IMR-90 (cell line): ENCODE measurements at regions not wholly inside any gene's neighbourhood (a gene's known extent, or its start where the extent isn't known, plus 50 kb on each side); places are given as distances from the start of the nearest gene placed in this dataset.

Source experiments
- ATAC-seq: fragments of 200-7000 bp; cut with Tn5 transposase; 2 replicates; pipeline ENCODE4 v1.9.1; 2020; ENCODE audit warnings: low read depth, mild to moderate bottlenecking, moderate library complexity
- BruUV-seq: library from RNA; stranded (reverse); fragments of 400-500 nt; replicated peaks from 2 replicates; lab custom pipeline; 2021; lab: Mats Ljungman, UMichigan
- CTCF ChIA-PET: fragments of 300-600 bp; formaldehyde crosslinking; extraction: SDS; loops from one replicate; lab custom pipeline; 2021; ENCODE audit warnings: antibody characterized with exemption; lab: Yijun Ruan, JAX
- POLR2A ChIA-PET: fragments of 300-600 bp; sonication (Branson Sonifier 250); formaldehyde crosslinking; loops from one replicate; lab custom pipeline; 2022; ENCODE audit warnings: antibody characterized with exemption; ENCODE audit not compliant: unreplicated experiment; lab: Charles Lee
- DNase-seq: peaks from one replicate; pipeline ENCODE4 v3.0.0; 2013
- H2AFZ ChIP-seq: replicated peaks from 2 replicates; pipeline ENCODE3; 2013; ENCODE audit warnings: low read length, mild to moderate bottlenecking; ENCODE audit not compliant: poor library complexity
- H2AK5ac ChIP-seq: 2 replicates; pipeline ENCODE4 v1.6.1; 2013; ENCODE audit warnings: low read depth, low read length, inconsistent platforms
- H2AK9ac ChIP-seq: replicated peaks from 2 replicates; pipeline ENCODE3; 2013; ENCODE audit warnings: mild to moderate bottlenecking, low read depth, low read length, moderate library complexity; ENCODE audit not compliant: poor library complexity
- H2BK120ac ChIP-seq: 2 replicates; pipeline ENCODE4 v1.6.1; 2013; ENCODE audit warnings: low read depth, low read length, inconsistent platforms
- H2BK15ac ChIP-seq: 3 replicates; pipeline ENCODE4 v1.6.1; 2013; ENCODE audit warnings: low read depth, low read length, inconsistent platforms
- H2BK20ac ChIP-seq: 2 replicates; pipeline ENCODE4 v1.6.1; 2013; ENCODE audit warnings: low read depth, mild to moderate bottlenecking, inconsistent platforms, low read length, moderate library complexity
- H2BK5ac ChIP-seq: 2 replicates; pipeline ENCODE4 v1.6.1; 2013; ENCODE audit warnings: mild to moderate bottlenecking, low read depth, low read length, inconsistent platforms; ENCODE audit not compliant: poor library complexity, severe bottlenecking
- H3K14ac ChIP-seq: replicated peaks from 2 replicates; pipeline ENCODE4 v1.6.1; 2013; ENCODE audit warnings: low read depth, low read length, inconsistent platforms
- H3K18ac ChIP-seq: 2 replicates; pipeline ENCODE4 v1.6.1; 2013; ENCODE audit warnings: low read depth, low read length, control low read depth
- H3K23ac ChIP-seq: 2 replicates; pipeline ENCODE4 v1.6.1; 2013; ENCODE audit warnings: low read depth, low read length, inconsistent platforms
- H3K27ac ChIP-seq: 2 replicates; pipeline ENCODE4 v1.5.1; 2013; ENCODE audit warnings: mild to moderate bottlenecking, control low read depth, low read length; ENCODE audit not compliant: insufficient read depth
- H3K27me3 ChIP-seq: 2 replicates; pipeline ENCODE4 v1.6.1; 2013; ENCODE audit warnings: low read length; ENCODE audit not compliant: control insufficient read depth, insufficient read depth
- H3K36me3 ChIP-seq: 2 replicates; pipeline ENCODE4 v1.6.1; 2013; ENCODE audit warnings: low read length, mixed read lengths; ENCODE audit not compliant: control insufficient read depth, insufficient read depth
- H3K4ac ChIP-seq: 2 replicates; pipeline ENCODE4 v1.6.1; 2013; ENCODE audit warnings: low read depth, low read length, inconsistent platforms
- H3K4me1 ChIP-seq: 2 replicates; pipeline ENCODE4 v1.6.1; 2013; ENCODE audit warnings: low read length, mixed read lengths; ENCODE audit not compliant: control insufficient read depth, insufficient read depth
- H3K4me2 ChIP-seq: 2 replicates; pipeline ENCODE4 v1.6.1; 2013; ENCODE audit warnings: low read depth, mild to moderate bottlenecking, control low read depth, low read length, moderate library complexity
- H3K4me3 ChIP-seq: 2 replicates; pipeline ENCODE4 v1.5.1; 2013; ENCODE audit warnings: low read depth, mild to moderate bottlenecking, control low read depth, low read length, moderate library complexity; ENCODE audit not compliant: insufficient read depth
- H3K56ac ChIP-seq: 2 replicates; pipeline ENCODE4 v1.6.1; 2013; ENCODE audit warnings: low read length, inconsistent platforms; ENCODE audit not compliant: insufficient read depth; ENCODE audit errors: extremely low read depth
- H3K79me1 ChIP-seq, 2 experiments: 2 replicates each; pipeline ENCODE4 v1.6.1; 2013; ENCODE audit warnings: low read length in 2 of 2, inconsistent platforms in 1 of 2, low read depth in 1 of 2
- H3K9ac ChIP-seq: 2 replicates; pipeline ENCODE4 v1.6.1; 2013; ENCODE audit warnings: low read depth, low read length, control low read depth
- H3K9me1 ChIP-seq: 2 replicates; pipeline ENCODE4 v1.6.1; 2013; ENCODE audit warnings: low read length, inconsistent platforms; ENCODE audit not compliant: insufficient read depth
- H3K9me3 ChIP-seq: 2 replicates; pipeline ENCODE4 v1.6.1; 2013; ENCODE audit warnings: low read length; ENCODE audit not compliant: control insufficient read depth, insufficient read depth
- H4K20me1 ChIP-seq: 2 replicates; pipeline ENCODE4 v1.6.1; 2013; ENCODE audit warnings: low read length, inconsistent platforms; ENCODE audit not compliant: insufficient read depth
- H4K5ac ChIP-seq: 2 replicates; pipeline ENCODE4 v1.6.1; 2013; ENCODE audit warnings: mild to moderate bottlenecking, low read depth, low read length, control low read depth
- H4K8ac ChIP-seq, 2 experiments: 2 replicates each; pipeline ENCODE4 v1.6.1; 2013; ENCODE audit warnings: low read depth in 2 of 2, low read length in 2 of 2, control low read depth in 1 of 2, inconsistent platforms in 1 of 2
- H4K91ac ChIP-seq: 2 replicates; pipeline ENCODE4 v1.6.1; 2013; ENCODE audit warnings: low read depth, low read length, inconsistent platforms; ENCODE audit not compliant: insufficient read depth
- BHLHE40 ChIP-seq: fragments of 150-350 bp; IDR thresholded peaks from 2 replicates; pipeline ENCODE4 v1.6.1; 2016; ENCODE audit warnings: mild to moderate bottlenecking, low read depth, low read length
- CEBPB ChIP-seq: IDR thresholded peaks from 2 replicates; pipeline ENCODE4 v1.6.1; 2012; ENCODE audit warnings: low read depth, low read length, improper control_type of control experiment
- CHD1 ChIP-seq: IDR thresholded peaks from 2 replicates; pipeline ENCODE4 v1.6.1; 2012; ENCODE audit warnings: low read depth, low read length, improper control_type of control experiment
- CTCF ChIP-seq: conservative IDR thresholded peaks from 2 replicates; pipeline ENCODE4 v1.5.1; 2012; ENCODE audit warnings: mild to moderate bottlenecking, low read depth, low read length, improper control_type of control experiment
- FOS ChIP-seq: fragments of 150-350 bp; IDR thresholded peaks from 2 replicates; pipeline ENCODE4 v1.6.1; 2016; ENCODE audit warnings: low read depth, low read length
- MAFK ChIP-seq: IDR thresholded peaks from 2 replicates; pipeline ENCODE4 v1.6.1; 2012; ENCODE audit warnings: low read depth, low read length, improper control_type of control experiment
- MAZ ChIP-seq: IDR thresholded peaks from 2 replicates; pipeline ENCODE4 v1.6.1; 2012; ENCODE audit warnings: low read depth, mild to moderate bottlenecking, low read length, improper control_type of control experiment, moderate library complexity, borderline replicate concordance
- MXI1 ChIP-seq: IDR thresholded peaks from 2 replicates; pipeline ENCODE4 v1.6.1; 2012; ENCODE audit warnings: low read depth, mild to moderate bottlenecking, low read length, moderate library complexity, borderline replicate concordance
- NFE2L2 ChIP-seq: fragments of 150-350 bp; IDR thresholded peaks from 2 replicates; pipeline ENCODE4 v1.6.1; 2016; ENCODE audit warnings: low read depth, mild to moderate bottlenecking, low read length
- POLR2A ChIP-seq: IDR thresholded peaks from 2 replicates; pipeline ENCODE4 v1.6.1; 2012; ENCODE audit warnings: mild to moderate bottlenecking, low read depth, low read length
- RAD21 ChIP-seq: IDR thresholded peaks from 2 replicates; pipeline ENCODE4 v1.6.1; 2012; ENCODE audit warnings: low read length, improper control_type of control experiment
- RCOR1 ChIP-seq: IDR thresholded peaks from 2 replicates; pipeline ENCODE4 v1.6.1; 2012; ENCODE audit warnings: mild to moderate bottlenecking, low read length, improper control_type of control experiment; ENCODE audit not compliant: insufficient replicate concordance
- RFX5 ChIP-seq: IDR thresholded peaks from 2 replicates; pipeline ENCODE4 v1.8.0; 2012; ENCODE audit warnings: low read depth, mild to moderate bottlenecking, low read length, moderate library complexity
- SMC3 ChIP-seq: fragments of 150-350 bp; IDR thresholded peaks from 2 replicates; pipeline ENCODE4 v1.6.1; 2016; ENCODE audit warnings: low read depth, mild to moderate bottlenecking, antibody characterized with exemption, low read length, moderate library complexity
- USF2 ChIP-seq: fragments of 150-350 bp; IDR thresholded peaks from 2 replicates; pipeline ENCODE4 v1.6.1; 2017; ENCODE audit warnings: mild to moderate bottlenecking, antibody characterized with exemption, low read length, low read depth
- WGBS, 2 experiments: methylation state at CpG; one replicate each; pipeline versions ENCODE4 v1.1.5 to v1.1.7; 2013; ENCODE audit warnings: missing lambda C conversion rate in 2 of 2; ENCODE audit not compliant: insufficient read length in 1 of 2; ENCODE audit errors: extremely low coverage in 2 of 2; 5-methylcytosine and 5-hydroxymethylcytosine counted together
- dilution Hi-C: fragments of 300-500 bp; cut with HindIII; formaldehyde crosslinking; loops from one replicate; pipeline ENCODE4 v1.14.3; 2018; ENCODE audit warnings: low sequenced_read_pairs; ENCODE audit not compliant: unreplicated experiment
- in situ Hi-C: fragments of 300-500 bp; cut with MboI; formaldehyde crosslinking; loops from 3 replicates; pipeline ENCODE4 v1.14.3; 2019; ENCODE audit warnings: low sequenced_read_pairs, inconsistent platforms, mixed read lengths
- intact Hi-C: fragments of 100-400 bp; cut with micrococcal nuclease; formaldehyde crosslinking; loops from 2 replicates; pipeline ENCODE4 v1.10.0; 2022
- TF ChIP-seq, protein P1 (sequence below): fragments of 150-350 bp; IDR thresholded peaks from 2 replicates; pipeline ENCODE4 v1.6.1; 2016; ENCODE audit warnings: low read depth, mild to moderate bottlenecking, low read length, moderate library complexity, borderline replicate concordance

DNA sequence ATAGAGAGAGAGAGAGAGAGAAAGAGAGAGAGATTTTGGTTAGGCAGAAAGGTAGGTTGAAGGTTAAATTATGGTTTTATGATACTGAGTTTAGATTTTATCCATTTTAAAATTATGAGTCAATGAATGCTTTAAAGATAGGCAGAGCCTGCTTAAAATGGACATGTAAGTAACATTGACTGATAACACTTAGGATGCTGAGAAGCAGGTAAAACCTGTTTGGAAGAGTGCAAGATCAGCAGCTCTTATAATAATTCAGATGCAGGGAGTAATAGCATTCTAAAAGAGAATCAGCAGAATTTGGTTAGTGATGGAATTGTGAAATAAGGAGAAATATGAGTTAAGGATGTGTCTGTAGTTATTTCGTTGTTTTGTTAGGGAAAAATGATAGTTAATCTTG is 446.6 kb downstream of the PLA2G4A start:
- Histone ChIP-seq H3K23ac (no peak overlapping the region), H2AFZ (no peak overlapping the region), H3K9me3 (no peaks in the 10 kb centered on the region), H3K4me3 (no peak overlapping the region), H3K27me3 (no peaks in the 10 kb centered on the region), H3K56ac (no peak overlapping the region), H3K27ac (no peak overlapping the region), H3K4ac (no peak overlapping the region), H3K18ac (no peak overlapping the region), H3K36me3 (no peaks in the 10 kb centered on the region), H3K9me1 (no peaks in the 10 kb centered on the region), H2AK9ac (no peak overlapping the region), H3K4me2 (no peak overlapping the region), H3K14ac (no peak overlapping the region), H4K91ac (no peak overlapping the region), H4K8ac (no peak overlapping the region), H2BK120ac (no peak overlapping the region), H2BK5ac (no peak overlapping the region), H4K20me1 (no peaks in the 10 kb centered on the region), H2BK15ac (no peak overlapping the region), H3K4me1 (peaks cover 3% of the 10 kb centered on the region; the same call in 1 of the 2 replicates), H2AK5ac (no peak overlapping the region), H3K79me1 (no peaks in the 10 kb centered on the region), H3K9ac (no peak overlapping the region), H4K5ac (no peak overlapping the region), H2BK20ac (no peak overlapping the region)
- dilution Hi-C loops: no loop called here
- TF ChIP-seq MAFK (no peak), CEBPB (no peak), CTCF (no peak), MXI1 (no peak), BHLHE40 (no peak), MAZ (no peak), POLR2A (no peak), FOS (no peak), RAD21 (no peak), RFX5 (no peak), USF2 (no peak), SMC3 (no peak), CHD1 (no peak), NFE2L2 (no peak), RCOR1 (no peak)
- TF ChIP-seq, protein P1, sequence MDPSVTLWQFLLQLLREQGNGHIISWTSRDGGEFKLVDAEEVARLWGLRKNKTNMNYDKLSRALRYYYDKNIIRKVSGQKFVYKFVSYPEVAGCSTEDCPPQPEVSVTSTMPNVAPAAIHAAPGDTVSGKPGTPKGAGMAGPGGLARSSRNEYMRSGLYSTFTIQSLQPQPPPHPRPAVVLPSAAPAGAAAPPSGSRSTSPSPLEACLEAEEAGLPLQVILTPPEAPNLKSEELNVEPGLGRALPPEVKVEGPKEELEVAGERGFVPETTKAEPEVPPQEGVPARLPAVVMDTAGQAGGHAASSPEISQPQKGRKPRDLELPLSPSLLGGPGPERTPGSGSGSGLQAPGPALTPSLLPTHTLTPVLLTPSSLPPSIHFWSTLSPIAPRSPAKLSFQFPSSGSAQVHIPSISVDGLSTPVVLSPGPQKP: no peak
- ATAC-seq: no peak
- DNase-seq: no peak
- intact Hi-C loops: no loop called here
- ChIA-PET POLR2A (no interaction called here), CTCF (no interaction called here)
- no TSS peak for BruUV-seq
- WGBS, 2 experiments: 100% methylated on average over 1 of the region's 1 CpG; no CpG with 5 or more reads in 1 of the 2 experiments
- in situ Hi-C loops: no loop called here
